Neuronal stem cell (in vitro differentiated cells): ENCODE measurements at regions not wholly inside any gene's neighbourhood (a gene's known extent, or its start where the extent isn't known, plus 50 kb on each side); places are given as distances from the start of the nearest gene placed in this dataset.

Experiments
- DNase-seq: peaks from one replicate; pipeline ENCODE4 v3.0.0-alpha.2; 2013; ENCODE audit warnings: low spot score
- H2AFZ ChIP-seq: one replicate; pipeline ENCODE4 v1.6.1; 2013; ENCODE audit warnings: mild to moderate bottlenecking, low read length, inconsistent platforms
- H2AK5ac ChIP-seq: 2 replicates; pipeline ENCODE4 v1.6.1; 2013; ENCODE audit warnings: low read depth, mild to moderate bottlenecking, inconsistent platforms, low read length, moderate library complexity, mixed read lengths
- H2BK120ac ChIP-seq: 2 replicates; pipeline ENCODE4 v1.6.1; 2013; ENCODE audit warnings: low read depth, mild to moderate bottlenecking, inconsistent platforms, low read length, moderate library complexity, mixed read lengths
- H2BK12ac ChIP-seq: one replicate; pipeline ENCODE4 v1.6.1; 2013; ENCODE audit warnings: low read length, inconsistent platforms
- H2BK15ac ChIP-seq: 2 replicates; pipeline ENCODE4 v1.6.1; 2013; ENCODE audit warnings: mild to moderate bottlenecking, low read length, inconsistent platforms, mixed read lengths
- H2BK5ac ChIP-seq: one replicate; pipeline ENCODE4 v1.6.1; 2013; ENCODE audit warnings: inconsistent platforms, mild to moderate bottlenecking, low read length, moderate library complexity
- H3K14ac ChIP-seq: one replicate; pipeline ENCODE4 v1.6.1; 2013; ENCODE audit warnings: low read length, inconsistent platforms
- H3K18ac ChIP-seq: 2 replicates; pipeline ENCODE4 v1.6.1; 2013; ENCODE audit warnings: low read length, inconsistent platforms
- H3K23ac ChIP-seq: 2 replicates; pipeline ENCODE4 v1.6.1; 2013; ENCODE audit warnings: low read depth, mild to moderate bottlenecking, mixed read lengths, low read length, inconsistent platforms; ENCODE audit not compliant: poor library complexity
- H3K27ac ChIP-seq: replicated peaks from 3 replicates; pipeline ENCODE4 v1.5.1; 2013; ENCODE audit warnings: low read length, inconsistent platforms
- H3K27me3 ChIP-seq, 3 experiments: 2 replicates each; pipeline ENCODE4 v1.6.1; 2013; ENCODE audit warnings: low read length in 3 of 3, mild to moderate bottlenecking in 2 of 3, inconsistent platforms in 1 of 3, low read depth in 1 of 3, mixed read lengths in 1 of 3, moderate library complexity in 1 of 3; ENCODE audit not compliant: control insufficient read depth in 3 of 3, insufficient read depth in 3 of 3
- H3K36me3 ChIP-seq, 2 donors: replicated peaks in 1 of 2; 2 replicates each; pipeline ENCODE4 v1.6.1; 2013; ENCODE audit warnings: low read length in 2 of 2; ENCODE audit not compliant: control insufficient read depth in 2 of 2, insufficient read depth in 2 of 2
- H3K4ac ChIP-seq: 2 replicates; pipeline ENCODE4 v1.6.1; 2013; ENCODE audit warnings: inconsistent platforms, mild to moderate bottlenecking, low read length, moderate library complexity
- H3K4me1 ChIP-seq, 2 donors: 1 replicate in 1 of 2; 2 replicates in 1 of 2; pipeline ENCODE4 v1.6.1; 2013; ENCODE audit warnings: low read length in 2 of 2, low read depth in 1 of 2; ENCODE audit not compliant: control insufficient read depth in 2 of 2, insufficient read depth in 1 of 2
- H3K4me2 ChIP-seq: one replicate; pipeline ENCODE4 v1.6.1; 2013; ENCODE audit warnings: mild to moderate bottlenecking, low read length, inconsistent platforms; ENCODE audit not compliant: insufficient read depth, poor library complexity, severe bottlenecking
- H3K4me3 ChIP-seq, 2 donors: 2 replicates each; pipeline ENCODE4 v1.5.1; 2013; ENCODE audit warnings: low read length in 2 of 2, mild to moderate bottlenecking in 2 of 2, inconsistent platforms in 1 of 2, moderate library complexity in 1 of 2
- H3K79me1 ChIP-seq: one replicate; pipeline ENCODE4 v1.6.1; 2013; ENCODE audit warnings: low read depth, mild to moderate bottlenecking, inconsistent platforms, low read length, moderate library complexity
- H3K9ac ChIP-seq: one replicate; pipeline ENCODE4 v1.6.1; 2013; ENCODE audit warnings: mild to moderate bottlenecking, low read depth, low read length, inconsistent platforms; ENCODE audit not compliant: poor library complexity
- H3K9me3 ChIP-seq, 2 donors: replicated peaks in 1 of 2; 2 replicates each; pipeline versions ENCODE3 to v1.6.1; 2013; ENCODE audit warnings: low read length in 2 of 2, mild to moderate bottlenecking in 2 of 2, inconsistent platforms in 1 of 2, low read depth in 1 of 2, mixed read lengths in 1 of 2, moderate library complexity in 1 of 2; ENCODE audit not compliant: control insufficient read depth in 2 of 2, insufficient read depth in 1 of 2
- H4K8ac ChIP-seq: one replicate; pipeline ENCODE4 v1.6.1; 2013; ENCODE audit warnings: low read depth, mild to moderate bottlenecking, inconsistent platforms, low read length, moderate library complexity
- H4K91ac ChIP-seq: one replicate; pipeline ENCODE4 v1.6.1; 2013; ENCODE audit warnings: low read length, low read depth, mild to moderate bottlenecking, inconsistent platforms; ENCODE audit not compliant: poor library complexity
- WGBS, 2 donors: extraction: QIAGEN DNeasy Blood & Tissue Kit; methylation state at CpG; one replicate each; pipeline ENCODE4 v1.1.7; 2013; ENCODE audit warnings: missing lambda C conversion rate in 2 of 2, mixed read lengths in 1 of 2; ENCODE audit not compliant: insufficient read length in 2 of 2, insufficient replicate concordance in 1 of 2; ENCODE audit errors: extremely low coverage in 2 of 2; 5-methylcytosine and 5-hydroxymethylcytosine counted together

DNA sequence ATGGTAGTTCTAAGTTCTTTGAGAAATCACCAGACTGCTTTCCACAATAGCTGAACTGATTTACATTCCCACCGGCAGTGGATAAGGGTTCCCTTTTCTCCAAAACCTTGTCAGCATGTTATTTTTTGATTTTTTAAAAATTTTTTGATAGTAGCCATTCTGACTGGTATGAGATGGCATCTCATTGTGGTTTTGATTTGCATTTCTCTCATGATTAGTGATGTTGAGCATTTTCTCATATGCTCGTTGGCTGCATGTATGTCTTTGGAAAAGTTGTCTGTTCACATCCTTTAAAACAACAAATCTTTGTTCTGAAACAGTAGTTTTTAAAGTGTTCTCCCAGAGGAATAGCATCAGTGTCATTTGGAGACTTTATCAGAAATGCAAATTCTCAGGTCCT lies 77.5 kb upstream of the POMP start:
- Histone ChIP-seq H3K18ac (no peak overlapping the region), H3K9ac (no peak overlapping the region), H3K36me3 (no peaks in the 10 kb centered on the region), H2AFZ (no peak overlapping the region), H3K9me3 (peaks cover 0 to 2% of the 10 kb centered on the region in 2 donors), H2AK5ac (no peak overlapping the region), H3K79me1 (no peaks in the 10 kb centered on the region), H3K14ac (no peak overlapping the region), H3K4ac (no peak overlapping the region), H2BK120ac (no peak overlapping the region), H3K27ac (no peak overlapping the region), H3K4me2 (no peak overlapping the region), H3K23ac (no peak overlapping the region), H3K4me1 (peaks cover 5 to 9% of the 10 kb centered on the region in 2 donors), H2BK12ac (no peak overlapping the region), H4K91ac (no peak overlapping the region), H3K27me3 (no peaks in the 10 kb centered on the region), H2BK15ac (no peak overlapping the region), H4K8ac (no peak overlapping the region), H2BK5ac (no peak overlapping the region), H3K4me3 (no peak overlapping the region)
- no peak for DNase-seq
- no CpG with 5 or more reads among the region's 2 CpGs for WGBS, 2 donors

DNA sequence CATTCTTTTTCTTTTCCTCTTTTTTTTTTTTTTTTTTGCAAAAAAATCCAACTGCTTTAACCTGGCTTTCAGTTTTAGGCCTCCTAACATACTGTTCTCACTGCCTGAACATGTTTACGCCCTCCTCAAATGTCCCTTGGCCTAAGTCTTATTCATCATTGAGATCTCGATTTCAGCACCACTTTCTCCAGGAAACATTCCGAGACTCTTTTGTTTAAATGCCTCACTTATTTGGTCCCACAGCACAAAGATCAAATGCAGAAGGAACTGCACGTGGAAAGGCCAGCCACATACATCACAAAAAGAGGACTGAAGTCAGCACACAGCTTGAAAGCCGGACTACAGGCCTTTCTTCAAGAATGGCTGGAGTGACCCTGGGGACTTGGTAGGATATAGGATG lies 79.2 kb upstream of the POMP start:
- Histone ChIP-seq H3K27ac (no peak overlapping the region), H3K9ac (no peak overlapping the region), H2BK5ac (no peak overlapping the region), H3K4ac (no peak overlapping the region), H3K36me3 (no peaks in the 10 kb centered on the region), H2AK5ac (no peak overlapping the region), H3K18ac (no peak overlapping the region), H3K9me3 (peaks cover 0 to 2% of the 10 kb centered on the region in 2 donors), H3K4me3 (no peak overlapping the region), H3K14ac (no peak overlapping the region), H2BK120ac (no peak overlapping the region), H2AFZ (peak overlapping the region; percentile 62), H4K91ac (no peak overlapping the region), H3K79me1 (no peaks in the 10 kb centered on the region), H2BK12ac (no peak overlapping the region), H3K4me2 (no peak overlapping the region), H3K4me1 (peaks cover 5 to 9% of the 10 kb centered on the region in 2 donors), H3K23ac (no peak overlapping the region), H4K8ac (no peak overlapping the region), H3K27me3 (no peaks in the 10 kb centered on the region), H2BK15ac (no peak overlapping the region)
- DNase-seq: no peak
- no CpG with 5 or more reads among the region's 5 CpGs for WGBS, 2 donors

DNA sequence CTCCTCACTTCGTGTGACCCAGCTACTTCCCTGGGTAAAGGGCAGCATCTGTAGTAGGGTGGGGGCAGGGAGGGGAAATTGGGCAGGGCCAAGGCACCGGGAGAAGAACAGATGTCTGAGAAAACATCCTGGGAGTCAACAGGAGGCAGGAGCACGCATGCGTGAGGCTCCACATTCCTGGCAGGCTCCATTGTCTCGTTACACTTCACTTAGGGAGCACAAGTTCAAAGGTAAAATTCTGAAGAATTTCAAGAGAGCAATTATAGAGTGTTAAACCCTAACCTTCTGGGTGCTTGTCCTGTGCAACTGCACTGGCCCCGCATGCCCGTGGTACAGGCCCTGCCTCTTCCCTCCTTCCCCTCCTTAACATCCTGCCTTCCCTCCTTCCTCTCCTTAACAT lies 79.6 kb upstream of the POMP start:
- no peak overlapping the region for H3K23ac ChIP-seq
- no peaks in the 10 kb centered on the region for H3K79me1 ChIP-seq
- H3K27me3 ChIP-seq: no peaks in the 10 kb centered on the region
- H3K4me2 ChIP-seq: peak overlapping the region; percentile 14
- no peak overlapping the region for H2AK5ac ChIP-seq
- H3K4ac ChIP-seq: no peak overlapping the region
- peaks cover 5 to 9% of the 10 kb centered on the region in 2 donors for H3K4me1 ChIP-seq
- H2BK15ac ChIP-seq: no peak overlapping the region
- no peak overlapping the region for H2BK120ac ChIP-seq
- H3K18ac ChIP-seq: no peak overlapping the region
- no peak overlapping the region for H3K4me3 ChIP-seq
- H4K91ac ChIP-seq: no peak overlapping the region
- no peak overlapping the region for H3K27ac ChIP-seq
- no peak overlapping the region for H2BK5ac ChIP-seq
- no peak overlapping the region for H3K14ac ChIP-seq
- WGBS, 2 donors: no CpG with 5 or more reads among the region's 7 CpGs
- no peaks in the 10 kb centered on the region for H3K36me3 ChIP-seq
- no peak overlapping the region for H3K9ac ChIP-seq
- H2AFZ ChIP-seq: peak overlapping the region; percentile 62
- H4K8ac ChIP-seq: no peak overlapping the region
- peaks cover 0 to 2% of the 10 kb centered on the region in 2 donors for H3K9me3 ChIP-seq
- no peak for DNase-seq
- H2BK12ac ChIP-seq: no peak overlapping the region

DNA sequence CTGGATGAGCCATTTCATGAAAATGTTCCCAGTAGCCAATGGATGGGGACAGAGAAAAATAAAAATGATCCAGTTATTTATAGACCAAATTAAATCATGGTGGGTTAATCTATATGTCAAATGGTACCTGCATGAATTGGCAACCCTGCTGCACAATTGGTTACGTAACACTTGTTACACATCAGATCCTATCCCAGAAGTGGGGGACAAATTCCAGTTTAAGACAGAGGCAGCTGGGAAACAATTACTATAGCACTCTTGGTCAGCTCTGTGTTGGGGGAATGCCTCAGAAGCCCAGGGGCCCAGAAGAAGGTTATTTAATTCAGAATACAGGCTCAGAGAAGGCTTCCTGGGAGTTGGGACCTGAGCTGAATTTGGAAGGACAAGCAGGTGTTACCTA lies 81.1 kb upstream of the FLT1 start:
- no peaks in the 10 kb centered on the region for H3K27me3 ChIP-seq
- no peak overlapping the region for H3K4me2 ChIP-seq
- peaks cover 2 to 5% of the 10 kb centered on the region in 2 donors for H3K4me1 ChIP-seq
- H4K8ac ChIP-seq: no peak overlapping the region
- H3K4ac ChIP-seq: no peak overlapping the region
- H3K79me1 ChIP-seq: no peaks in the 10 kb centered on the region
- H2BK120ac ChIP-seq: no peak overlapping the region
- H2BK5ac ChIP-seq: no peak overlapping the region
- no CpG with 5 or more reads among the region's 1 CpG for WGBS, 2 donors
- no peak overlapping the region for H4K91ac ChIP-seq
- no peak overlapping the region for H3K9ac ChIP-seq
- no peak overlapping the region for H2BK12ac ChIP-seq
- no peak for DNase-seq
- no peak overlapping the region for H3K23ac ChIP-seq
- no peaks in the 10 kb centered on the region for H3K9me3 ChIP-seq
- H2AK5ac ChIP-seq: no peak overlapping the region
- no peak overlapping the region for H2AFZ ChIP-seq
- H3K4me3 ChIP-seq: no peak overlapping the region
- H3K18ac ChIP-seq: no peak overlapping the region
- H3K14ac ChIP-seq: no peak overlapping the region
- no peak overlapping the region for H2BK15ac ChIP-seq
- H3K27ac ChIP-seq: no peak overlapping the region
- H3K36me3 ChIP-seq: no peaks in the 10 kb centered on the region
